ENCODE measurements at regions not wholly inside any gene's neighbourhood (a gene's known extent, or its start where the extent isn't known, plus 50 kb on each side); places are given as distances from the start of the nearest gene placed in this dataset.

DNA sequence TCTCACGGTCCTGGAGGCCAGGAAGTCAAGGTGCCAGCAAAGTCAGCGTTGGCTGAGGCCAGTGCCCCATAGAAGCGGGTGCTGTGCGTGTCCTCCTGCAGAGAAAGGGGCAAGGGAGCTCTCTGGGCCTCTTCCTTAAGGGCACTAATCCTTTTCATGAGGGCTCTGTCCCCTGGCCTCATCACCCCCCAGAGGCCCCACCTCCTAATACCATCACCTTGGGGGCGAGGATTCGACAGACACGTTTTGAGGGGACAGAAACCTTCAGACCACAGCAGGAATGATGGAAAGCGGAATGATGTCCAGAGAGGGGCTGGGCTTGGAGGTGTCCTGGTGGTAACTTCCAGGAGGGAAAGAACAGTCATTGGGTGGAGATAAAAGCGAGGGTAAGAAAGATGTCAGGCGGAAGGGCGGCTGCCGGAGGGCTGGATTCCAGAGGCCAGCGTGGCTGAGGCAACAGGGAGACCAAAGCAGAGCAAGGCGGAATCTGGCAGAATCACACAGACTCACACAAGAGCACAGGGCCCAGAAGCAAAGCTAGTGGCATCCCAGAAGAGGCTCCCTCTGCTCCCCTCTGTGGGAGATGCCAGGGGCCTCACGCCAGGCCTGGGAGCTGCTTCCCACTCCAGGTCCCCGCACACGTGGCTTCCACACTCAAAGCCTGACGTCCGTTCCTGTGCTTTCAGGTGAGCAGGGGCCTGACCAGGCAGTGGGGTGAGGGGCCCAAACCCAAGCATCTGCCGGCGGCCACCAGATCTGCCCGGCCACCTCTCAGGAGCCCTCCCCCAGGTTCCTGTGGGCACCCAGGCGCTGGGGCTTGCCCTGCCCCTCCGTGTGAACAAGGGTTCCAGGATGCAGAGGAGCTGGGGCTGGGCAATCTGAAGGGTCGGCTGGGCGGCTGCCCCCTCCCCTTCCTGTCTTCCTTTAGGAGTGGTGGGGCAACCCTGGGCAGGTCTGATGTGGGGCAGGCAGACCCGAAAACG, 784.5 kb downstream of the BRD1 start:
- Mint-ChIP-seq H3K27me3 (ENCODE audit: low read depth in 2 of 2) (peaks cover 0 to 3% of the 10 kb centered on the region in 2 donors), H3K4me3 (no peak overlapping the region), H3K36me3 (no peaks in the 10 kb centered on the region), H3K4me1 (no peaks in the 10 kb centered on the region), H3K9me3 (no peaks in the 10 kb centered on the region), H3K27ac (no peak overlapping the region)
- no peak for ATAC-seq
- Histone ChIP-seq H3K4me1 (ENCODE audit: control insufficient read depth, insufficient read depth, low read length) (no peaks in the 10 kb centered on the region), H3K27ac (ENCODE audit: low read length) (no peak overlapping the region), H3K4me3 (ENCODE audit: low read length) (no peak overlapping the region), H3K9me3 (ENCODE audit: control insufficient read depth, insufficient read depth, low read length) (no peaks in the 10 kb centered on the region), H3K27me3 (ENCODE audit: control insufficient read depth, insufficient read depth, low read length) (no peaks in the 10 kb centered on the region), H3K36me3 (ENCODE audit: control insufficient read depth, insufficient read depth, low read length) (no peaks in the 10 kb centered on the region)
- TF ChIP-seq, protein P1, sequence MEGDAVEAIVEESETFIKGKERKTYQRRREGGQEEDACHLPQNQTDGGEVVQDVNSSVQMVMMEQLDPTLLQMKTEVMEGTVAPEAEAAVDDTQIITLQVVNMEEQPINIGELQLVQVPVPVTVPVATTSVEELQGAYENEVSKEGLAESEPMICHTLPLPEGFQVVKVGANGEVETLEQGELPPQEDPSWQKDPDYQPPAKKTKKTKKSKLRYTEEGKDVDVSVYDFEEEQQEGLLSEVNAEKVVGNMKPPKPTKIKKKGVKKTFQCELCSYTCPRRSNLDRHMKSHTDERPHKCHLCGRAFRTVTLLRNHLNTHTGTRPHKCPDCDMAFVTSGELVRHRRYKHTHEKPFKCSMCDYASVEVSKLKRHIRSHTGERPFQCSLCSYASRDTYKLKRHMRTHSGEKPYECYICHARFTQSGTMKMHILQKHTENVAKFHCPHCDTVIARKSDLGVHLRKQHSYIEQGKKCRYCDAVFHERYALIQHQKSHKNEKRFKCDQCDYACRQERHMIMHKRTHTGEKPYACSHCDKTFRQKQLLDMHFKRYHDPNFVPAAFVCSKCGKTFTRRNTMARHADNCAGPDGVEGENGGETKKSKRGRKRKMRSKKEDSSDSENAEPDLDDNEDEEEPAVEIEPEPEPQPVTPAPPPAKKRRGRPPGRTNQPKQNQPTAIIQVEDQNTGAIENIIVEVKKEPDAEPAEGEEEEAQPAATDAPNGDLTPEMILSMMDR (IDR thresholded peaks at IDR 0.05), result no peak
- WGBS (ENCODE audit: insufficient coverage), result 76% methylated on average over 28 of the region's 28 CpGs
- intact Hi-C loops (cut with micrococcal nuclease), result no loop called here
- no peak for DNase-seq

- peaks cover 0 to 3% of the 10 kb centered on the region in 2 donors for H3K27me3 Mint-ChIP-seq (ENCODE audit: low read depth in 2 of 2)
- Histone ChIP-seq H3K9me3 (ENCODE audit: control insufficient read depth, insufficient read depth, low read length) (no peaks in the 10 kb centered on the region), H3K27ac (ENCODE audit: low read length) (no peak overlapping the region), H3K4me1 (ENCODE audit: control insufficient read depth, insufficient read depth, low read length) (no peaks in the 10 kb centered on the region), H3K36me3 (ENCODE audit: control insufficient read depth, insufficient read depth, low read length) (no peaks in the 10 kb centered on the region), H3K27me3 (ENCODE audit: control insufficient read depth, insufficient read depth, low read length) (no peaks in the 10 kb centered on the region), H3K4me3 (ENCODE audit: low read length) (no peak overlapping the region)
- intact Hi-C loops (cut with micrococcal nuclease), result no loop called here
- TF ChIP-seq, protein P1 (IDR thresholded peaks at IDR 0.05), result no peak
- DNase-seq (no peak), ATAC-seq (no peak)
- no peak overlapping the region for H3K4me3 Mint-ChIP-seq
- 68% methylated on average over 6 of the region's 6 CpGs for WGBS (ENCODE audit: insufficient coverage)
- no peaks in the 10 kb centered on the region for H3K4me1 Mint-ChIP-seq
- H3K36me3 Mint-ChIP-seq, result no peaks in the 10 kb centered on the region
- H3K27ac Mint-ChIP-seq, result no peak overlapping the region
- peaks cover 0 to under 1% of the 10 kb centered on the region in 2 donors for H3K9me3 Mint-ChIP-seq
Observed at GRCh38 chr22:49042066-49042465, 785.6 kb downstream of the BRD1 start.

- no peak overlapping the region for H3K27ac ChIP-seq (ENCODE audit: low read length)
- H3K9me3 ChIP-seq (ENCODE audit: control insufficient read depth, insufficient read depth, low read length), result no peaks in the 10 kb centered on the region
- Mint-ChIP-seq H3K4me3 (no peak overlapping the region), H3K27ac (no peak overlapping the region), H3K9me3 (peaks cover 4 to 5% of the 10 kb centered on the region in 2 donors), H3K36me3 (no peaks in the 10 kb centered on the region), H3K4me1 (no peaks in the 10 kb centered on the region), H3K27me3 (ENCODE audit: low read depth in 2 of 2) (peaks cover 0 to 3% of the 10 kb centered on the region in 2 donors)
- intact Hi-C loops (cut with micrococcal nuclease), result no loop called here
- no peak overlapping the region for H3K4me3 ChIP-seq (ENCODE audit: low read length)
- H3K4me1 ChIP-seq (ENCODE audit: control insufficient read depth, insufficient read depth, low read length), result no peaks in the 10 kb centered on the region
- WGBS (ENCODE audit: insufficient coverage), result 90% methylated on average over 20 of the region's 20 CpGs
- TF ChIP-seq, protein P1 (IDR thresholded peaks at IDR 0.05), result no peak
- DNase-seq (no peak), ATAC-seq (no peak)
- H3K27me3 ChIP-seq (ENCODE audit: control insufficient read depth, insufficient read depth, low read length), result no peaks in the 10 kb centered on the region
- H3K36me3 ChIP-seq (ENCODE audit: control insufficient read depth, insufficient read depth, low read length), result no peaks in the 10 kb centered on the region
Observed at GRCh38 chr22:49040754-49041467, 786.8 kb downstream of the BRD1 start.
